DMS53 treated with DMSO at 0.1 percent for 48 hours (cell line): ENCODE measurements at regions not wholly inside any gene's neighbourhood (a gene's known extent, or its start where the extent isn't known, plus 50 kb on each side); places are given as distances from the start of the nearest gene placed in this dataset.

ENCODE experiments used
- DNase-seq: peaks from one replicate; lab custom pipeline; 2025; ENCODE audit not compliant: unreplicated experiment; lab: John Stamatoyannopoulos, UW

DNA sequence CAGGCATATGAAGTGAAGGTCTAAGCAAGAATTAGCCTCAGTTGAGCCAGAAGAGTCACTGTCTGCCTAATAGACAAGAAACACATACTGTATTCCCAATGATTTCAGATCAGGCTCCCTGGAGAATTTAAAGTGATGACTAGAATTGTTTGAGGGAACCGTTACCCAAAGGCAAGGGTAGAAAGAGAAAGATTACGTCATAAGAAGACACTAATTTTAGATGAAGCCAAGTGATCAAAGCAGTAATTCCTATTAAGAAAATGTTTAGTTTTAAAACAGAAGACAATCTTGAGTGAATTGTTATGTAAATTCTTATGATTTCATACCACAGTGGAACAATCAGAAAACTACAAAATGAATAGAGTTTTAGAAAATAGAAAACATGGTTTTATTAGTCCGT, 194.5 kb upstream of the ARSJ start:
- DNase-seq = no peak

DNA sequence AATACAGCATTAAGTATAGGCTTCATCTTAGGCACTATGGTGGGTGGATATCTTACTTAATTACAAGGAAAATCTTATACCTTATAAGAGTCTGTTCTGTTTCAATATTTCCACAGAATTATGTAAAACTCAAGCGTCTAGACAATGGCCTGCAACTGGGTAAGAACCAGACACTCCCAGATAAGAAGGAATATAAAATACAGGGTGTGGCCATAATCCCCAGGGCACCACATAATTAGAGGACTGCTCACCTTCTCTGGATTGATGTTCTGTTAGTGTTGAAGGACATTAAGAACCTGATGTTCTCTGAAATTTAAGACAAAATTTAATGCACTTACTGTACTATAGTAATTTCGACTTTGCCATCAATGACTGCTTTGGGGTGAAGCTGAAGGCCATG, 198.2 kb upstream of the ARSJ start:
- DNase-seq = no peak

DNA sequence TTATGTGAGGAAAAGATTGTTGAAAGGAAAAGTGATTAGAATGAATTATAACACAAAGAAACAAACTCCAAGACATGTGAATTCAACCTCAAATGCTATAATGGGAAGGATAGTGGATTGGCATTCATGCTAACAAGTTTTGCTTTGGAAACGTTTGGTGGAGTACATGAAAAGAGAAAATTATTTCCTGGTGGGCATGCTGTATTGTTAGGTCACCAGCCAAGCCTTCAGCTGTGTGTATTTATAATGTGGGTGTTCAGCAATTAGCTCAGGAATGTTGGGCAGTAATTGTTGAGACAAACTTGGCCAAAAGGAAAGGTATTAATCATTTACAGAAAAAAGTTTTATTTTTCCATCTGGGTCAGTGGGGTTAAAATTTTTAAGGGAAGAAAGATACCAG, 198.9 kb upstream of the ARSJ start:
- no peak for DNase-seq

DNA sequence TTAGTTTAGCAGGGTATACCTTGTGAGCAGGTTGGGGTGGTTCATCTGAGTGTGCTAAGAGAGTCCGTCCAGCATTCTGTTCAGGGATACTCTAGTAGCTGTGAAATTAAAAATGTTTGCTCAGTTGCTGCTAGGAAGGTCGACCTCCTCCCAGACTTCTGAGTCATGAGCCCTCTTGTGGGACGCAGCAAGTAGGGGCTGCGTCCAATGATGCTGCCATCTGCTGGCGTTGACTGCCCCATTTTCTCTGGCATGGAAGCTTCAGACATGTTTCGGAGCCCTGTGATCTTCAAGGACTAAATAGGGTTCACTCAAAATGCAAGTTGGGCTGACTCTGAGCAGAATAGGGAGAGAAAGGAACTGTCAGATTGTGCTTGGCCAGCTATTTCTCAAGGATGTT, 201.0 kb upstream of the ARSJ start:
- no peak for DNase-seq

DNA sequence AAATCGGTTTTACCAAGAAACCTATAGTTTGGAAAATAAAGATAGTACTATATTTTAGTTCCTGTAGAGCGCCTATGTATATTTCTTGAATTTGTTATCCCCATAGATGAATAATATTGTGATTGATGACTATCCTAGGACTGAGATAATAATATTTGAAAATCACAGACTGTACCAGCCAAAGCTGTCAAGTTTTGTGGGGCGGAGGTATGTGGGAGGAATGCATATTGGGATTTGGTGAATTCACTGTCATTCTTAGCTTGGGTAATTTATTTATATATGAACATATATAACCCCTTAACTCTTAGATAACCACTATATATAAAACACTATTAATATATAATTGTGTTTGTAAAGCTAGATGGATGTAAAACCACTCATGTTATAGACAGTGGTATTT, 205.5 kb upstream of the ARSJ start:
- DNase-seq = no peak

DNA sequence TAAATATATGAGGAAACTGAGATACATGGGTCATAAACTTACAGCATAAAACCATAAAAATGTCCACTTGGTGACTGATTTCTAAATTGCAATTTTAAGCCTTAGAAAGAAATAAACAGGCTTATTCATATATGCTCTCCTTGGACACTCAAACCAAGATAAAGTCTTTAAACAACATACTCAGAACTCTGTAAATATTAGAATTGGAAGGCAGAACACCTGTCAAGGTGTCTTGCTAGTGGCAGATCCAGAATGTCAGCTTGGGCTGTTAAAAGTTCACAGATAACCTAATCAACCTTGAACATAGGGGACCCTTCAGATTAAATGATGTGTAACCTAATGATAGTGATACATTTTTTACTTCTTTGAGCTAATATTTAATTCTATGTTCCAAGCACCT, 208.1 kb upstream of the ARSJ start:
- peak; percentile 43 for DNase-seq

DNA sequence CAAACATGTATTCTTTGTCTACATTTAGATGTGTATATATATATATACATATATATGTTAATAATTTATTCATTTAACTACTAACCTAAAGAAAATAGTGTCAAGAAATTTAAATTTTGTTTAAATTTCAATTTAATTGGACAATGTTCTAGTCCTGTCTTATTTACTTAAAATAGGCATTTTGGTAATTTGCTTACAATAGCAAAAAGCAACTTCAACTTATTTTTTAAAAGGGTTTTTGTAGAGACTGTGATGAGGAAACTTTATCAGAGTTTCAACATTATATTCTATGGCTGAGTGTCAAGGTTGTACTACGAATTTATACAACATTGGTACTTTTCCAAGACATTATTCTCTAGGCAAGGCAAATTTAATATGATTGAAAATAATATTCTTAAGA, 212.0 kb upstream of the ARSJ start:
- no peak for DNase-seq

DNA sequence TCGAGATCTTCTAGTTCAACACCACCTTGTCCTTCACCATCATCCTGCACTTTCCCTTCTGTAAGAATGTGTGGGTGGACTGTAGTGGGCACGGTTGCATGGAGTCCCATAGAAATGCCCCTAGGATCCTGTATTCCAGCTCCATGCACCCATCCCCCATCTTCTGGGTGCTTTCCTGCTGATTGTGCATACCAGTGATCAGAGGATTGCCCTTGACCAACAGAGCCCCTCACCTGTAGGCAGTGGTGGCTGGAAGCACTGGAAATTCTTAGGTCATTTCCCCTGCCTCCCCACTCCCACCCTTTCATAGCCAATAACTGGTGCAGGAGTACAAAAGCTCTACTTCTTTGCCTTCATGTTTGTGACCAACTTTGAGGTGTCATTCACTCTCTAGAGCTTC, 213.4 kb upstream of the ARSJ start:
- DNase-seq = no peak

DNA sequence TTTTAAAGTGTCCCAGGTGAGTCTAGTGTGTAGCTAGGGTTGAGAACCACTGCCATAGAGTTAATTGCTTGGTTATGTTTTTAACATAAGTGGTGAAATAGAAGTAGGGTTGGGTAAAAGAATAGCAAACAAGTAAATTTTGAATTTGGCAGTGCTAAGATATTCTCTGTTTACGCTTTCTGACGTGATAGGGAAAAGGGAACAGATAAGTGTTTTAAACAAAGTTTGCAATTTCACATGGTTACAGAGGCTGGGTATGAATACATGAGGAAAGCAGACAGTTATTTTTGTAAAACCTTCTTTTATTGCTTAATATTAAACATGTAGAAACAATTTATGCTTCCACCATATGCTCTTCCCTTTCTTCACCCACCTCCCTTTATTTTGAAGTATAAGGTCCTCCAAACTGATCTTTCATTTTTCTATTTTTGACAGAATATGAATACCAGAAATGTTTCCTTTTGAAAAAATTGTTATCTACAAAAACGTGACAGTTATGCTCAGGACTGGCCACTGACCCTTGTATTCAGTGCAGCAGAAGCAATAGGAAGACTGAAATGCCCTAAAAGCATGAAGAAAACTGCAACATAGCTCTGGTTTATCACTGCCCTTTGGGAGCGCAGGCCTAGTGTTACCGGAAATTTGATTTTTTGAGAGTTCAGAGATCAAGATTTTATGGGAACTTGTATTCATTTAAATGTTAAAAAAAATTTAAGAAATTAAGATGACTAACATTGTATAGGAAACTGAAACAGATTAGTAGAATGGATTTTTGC, 214.4 kb upstream of the ARSJ start:
- no peak for DNase-seq

DNA sequence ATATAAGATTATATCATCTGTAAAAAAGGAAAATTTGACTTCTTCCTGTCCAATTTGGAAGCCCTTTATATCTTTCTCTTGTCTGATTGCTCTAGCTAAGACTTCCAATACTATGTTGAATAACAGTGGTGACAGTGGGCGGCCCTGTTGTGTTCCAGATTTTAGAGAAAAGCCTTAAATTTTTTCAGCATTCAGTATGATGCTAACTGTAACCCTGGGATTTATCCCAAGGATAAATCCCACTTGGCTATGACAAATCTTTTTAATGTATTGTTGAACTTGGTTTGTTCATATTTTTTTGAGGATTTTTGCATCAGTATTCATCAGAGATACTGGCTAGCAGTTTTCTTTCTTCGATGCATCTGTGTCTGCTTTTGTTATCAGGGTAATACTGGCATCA, 217.2 kb upstream of the ARSJ start:
- DNase-seq = no peak

DNA sequence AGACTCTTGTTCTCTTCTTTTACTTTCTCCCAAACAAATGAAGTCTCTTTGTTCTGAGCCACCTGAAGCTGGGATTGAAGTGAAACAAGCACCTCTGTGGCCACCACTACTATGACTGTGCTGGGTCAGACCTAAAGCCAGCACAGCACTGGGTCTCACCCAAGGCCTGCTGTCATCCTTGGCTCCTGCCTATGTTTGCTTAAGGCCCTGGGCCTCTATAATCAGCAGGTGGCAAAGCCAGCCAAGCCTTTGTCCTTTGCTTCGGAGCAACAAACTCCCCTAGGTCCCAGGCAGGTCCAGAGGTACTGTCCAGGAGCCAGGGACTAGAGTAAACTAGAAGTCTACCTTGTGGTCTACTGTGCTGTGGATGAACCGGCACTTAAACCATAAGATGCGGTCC, 220.6 kb upstream of the ARSJ start:
- DNase-seq = no peak

DNA sequence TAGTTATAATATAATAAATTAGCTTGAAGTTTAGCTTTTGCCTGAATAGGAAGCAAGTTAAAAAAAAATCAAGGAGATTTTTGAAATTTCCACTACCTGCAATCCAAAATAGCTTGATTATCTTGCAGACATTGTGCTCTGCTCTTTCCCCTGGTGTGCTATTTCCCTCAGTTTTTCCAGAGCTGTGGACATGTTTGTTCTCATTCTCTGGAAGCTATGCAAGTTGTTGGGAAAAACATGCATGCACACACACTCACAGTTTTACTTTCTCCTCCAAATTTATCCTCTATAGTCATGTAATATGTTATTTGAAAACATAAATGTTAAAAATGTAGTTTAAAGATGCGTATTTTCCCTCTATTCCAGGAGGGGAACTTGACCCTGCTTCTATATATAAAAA, 225.8 kb upstream of the ARSJ start:
- no peak for DNase-seq

DNA sequence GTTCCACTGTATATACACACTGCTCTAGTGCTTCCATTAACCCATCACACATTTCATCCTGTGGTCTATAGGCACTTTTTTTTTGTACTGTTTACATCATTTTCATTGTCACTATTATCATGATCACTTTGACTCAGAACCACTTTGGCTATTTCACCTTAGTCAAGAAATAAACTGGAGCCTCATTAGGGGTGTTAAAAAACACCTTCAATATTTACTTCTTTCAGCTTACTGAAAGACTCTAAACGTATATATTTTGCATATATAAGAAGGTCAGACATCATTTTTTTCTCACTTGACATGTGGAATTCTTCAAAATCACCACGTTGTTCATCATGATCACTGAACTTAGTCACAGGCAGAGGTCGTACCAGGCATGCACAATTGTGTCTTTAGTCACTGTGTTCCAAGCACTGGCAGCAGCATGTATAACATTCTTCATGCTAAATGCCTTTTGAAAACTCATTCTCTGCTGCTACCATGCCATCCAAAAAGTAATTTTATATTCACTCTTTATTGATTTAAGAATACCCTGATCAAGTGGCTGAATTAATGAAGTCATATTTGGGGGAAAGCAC, 229.2 kb upstream of the ARSJ start:
- DNase-seq = no peak

DNA sequence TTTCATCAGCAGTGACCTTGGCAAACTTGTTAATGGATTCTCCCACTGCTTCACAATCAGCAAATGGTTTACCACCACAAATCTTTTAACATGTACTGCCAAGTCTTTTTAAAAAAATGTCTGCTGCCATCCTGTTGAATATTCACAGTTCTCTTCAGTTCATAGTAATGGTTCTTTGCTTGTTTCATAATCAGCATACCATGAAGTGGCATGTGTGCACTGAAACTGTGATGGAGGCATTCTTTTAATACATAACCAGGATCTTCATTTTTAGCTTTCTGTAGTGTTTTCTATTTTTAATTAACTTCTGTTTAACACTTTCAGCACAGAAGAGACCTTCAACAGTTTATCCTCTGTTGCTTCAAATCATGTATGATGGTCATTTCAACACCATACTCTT, 230.1 kb upstream of the ARSJ start:
- DNase-seq = no peak

DNA sequence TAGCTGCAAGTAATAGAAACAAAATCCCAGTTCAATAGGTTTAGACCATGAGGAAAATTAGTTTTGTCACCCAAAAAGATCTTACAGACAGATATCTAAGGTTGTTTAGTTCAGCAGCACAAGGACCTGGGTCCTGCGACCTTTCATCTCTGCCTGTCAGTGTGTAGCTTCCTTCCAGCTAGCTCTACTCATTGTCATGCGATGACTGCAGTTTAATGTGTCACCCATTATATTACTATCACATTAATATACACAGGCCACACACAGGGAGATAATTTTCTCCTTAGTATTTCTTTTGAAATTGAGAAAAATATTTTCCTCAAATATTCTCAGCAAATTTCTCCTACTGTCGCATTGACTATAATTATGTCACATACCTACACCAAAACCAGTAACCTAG, 232.1 kb upstream of the ARSJ start:
- DNase-seq = no peak

DNA sequence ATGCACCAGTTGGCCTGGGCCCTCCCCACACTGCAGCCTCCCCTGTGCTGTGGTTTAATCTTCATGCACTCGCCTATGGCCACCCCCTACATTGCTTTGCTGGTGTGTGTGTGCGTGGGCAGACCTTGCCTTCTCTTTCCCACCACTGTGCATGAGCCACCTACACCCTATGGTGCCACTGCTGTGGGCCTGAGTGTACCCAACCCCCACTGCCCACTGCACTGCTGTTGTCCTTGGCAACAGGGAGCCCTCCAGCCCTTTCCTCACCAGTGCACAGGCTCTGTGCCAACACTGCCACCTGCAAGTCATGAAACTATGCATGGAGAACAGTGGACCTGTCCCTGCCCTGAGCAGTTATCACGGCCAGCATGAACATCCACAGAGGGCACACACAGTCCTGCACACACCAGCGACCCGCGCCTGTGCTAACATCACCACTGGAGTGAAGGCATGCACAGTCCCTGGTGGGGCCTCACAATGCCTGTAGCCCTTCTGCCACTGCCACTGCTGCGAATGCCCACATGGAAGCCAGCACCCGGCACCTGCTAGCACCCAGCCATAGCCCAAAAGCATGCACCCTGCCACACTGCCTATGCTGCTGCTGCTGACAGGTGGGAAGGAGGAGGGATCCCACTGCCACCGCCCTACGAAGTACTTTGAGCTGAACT, 237.8 kb upstream of the ARSJ start:
- no peak for DNase-seq

DNA sequence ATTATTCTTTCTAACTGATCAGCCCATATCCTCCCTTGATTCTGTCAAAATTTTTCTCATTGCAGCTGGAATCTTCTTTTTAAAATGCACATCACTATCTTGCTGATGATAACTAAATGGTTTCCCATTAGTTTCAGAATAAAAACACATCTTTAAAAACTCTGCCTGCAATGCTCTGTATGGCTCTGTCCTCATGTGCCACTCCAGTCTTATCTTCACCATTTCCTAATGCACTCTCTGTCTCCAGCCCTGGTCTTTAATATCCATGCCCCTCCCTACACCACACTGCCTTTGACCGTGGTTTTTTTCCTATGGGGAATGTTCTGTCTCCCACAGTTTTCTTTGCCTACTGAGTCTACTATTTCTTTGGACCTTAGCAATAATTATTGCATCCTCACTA, 244.1 kb upstream of the ARSJ start:
- DNase-seq = no peak

DNA sequence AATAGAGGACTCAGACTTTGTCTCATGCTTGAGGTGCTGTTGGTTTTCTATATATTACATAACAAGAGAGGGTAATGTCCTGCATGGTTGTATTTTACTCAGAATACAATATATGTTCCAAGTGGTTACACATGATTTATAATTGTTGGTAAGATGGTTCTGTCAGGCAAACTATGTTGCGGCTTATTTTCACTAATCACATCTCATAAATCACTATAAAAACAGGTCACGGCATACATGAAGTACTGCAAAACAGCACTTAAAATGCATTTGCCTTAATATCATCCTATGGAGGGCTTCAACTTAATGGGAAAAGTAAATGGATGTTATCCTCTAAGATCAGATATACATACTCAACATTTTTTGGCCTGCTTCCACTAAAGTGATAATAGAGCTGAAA, 246.0 kb upstream of the ARSJ start:
- DNase-seq = no peak

DNA sequence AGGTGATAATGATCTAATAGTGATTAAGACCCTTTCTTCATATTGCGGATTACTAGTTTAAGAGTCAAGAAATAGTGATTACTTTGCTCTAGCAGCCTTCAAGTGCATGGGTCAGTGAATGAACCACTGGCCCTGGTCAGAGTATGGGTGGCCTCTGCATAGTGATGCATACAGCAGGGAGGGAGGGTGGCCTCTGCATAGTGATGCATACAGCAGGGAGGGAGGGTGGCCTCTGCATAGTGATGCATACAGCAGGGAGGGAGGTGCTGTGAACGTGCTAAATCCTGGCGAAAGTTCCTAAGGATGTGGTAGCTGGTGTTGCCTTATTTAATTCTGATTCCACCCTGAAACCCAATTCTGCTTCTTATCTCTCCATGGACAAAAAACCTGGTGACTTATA, 246.7 kb upstream of the ARSJ start:
- DNase-seq = no peak

DNA sequence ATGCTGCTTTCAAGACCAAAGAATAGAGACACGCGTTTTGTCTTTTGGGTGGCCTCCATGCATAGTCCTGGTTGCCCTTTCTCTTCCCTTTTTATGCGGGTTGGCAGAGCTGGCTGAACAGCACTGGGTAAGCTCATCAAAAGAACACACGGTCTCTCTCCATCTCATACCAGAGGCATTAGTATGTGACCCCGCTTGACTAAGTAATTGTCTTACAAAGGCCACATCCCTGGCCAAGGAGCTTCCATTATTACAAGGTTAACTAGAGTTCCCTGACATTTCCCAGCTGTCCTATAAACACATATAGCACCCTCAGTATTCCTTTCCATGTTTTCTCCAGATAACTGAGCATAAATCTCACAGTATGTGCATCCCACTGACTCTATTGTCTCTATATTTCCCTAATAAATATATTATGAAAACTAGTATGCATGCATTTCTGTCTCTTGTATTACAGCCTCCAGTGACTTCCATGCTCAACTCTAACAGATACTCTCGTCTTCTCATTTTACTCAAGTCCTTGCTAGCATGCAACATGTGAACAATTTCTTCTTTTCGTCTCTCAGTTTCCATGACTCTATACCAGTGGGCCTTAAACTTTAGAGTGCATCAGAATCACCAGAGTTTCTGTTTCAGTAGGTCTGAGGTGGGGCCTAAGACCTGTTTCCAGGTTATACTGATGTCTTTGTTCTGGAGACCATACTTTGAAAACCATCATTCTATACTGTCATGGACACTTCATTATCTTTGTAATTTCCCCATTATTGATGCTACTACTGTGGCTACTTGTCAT, 247.7 kb upstream of the ARSJ start:
- no peak for DNase-seq

DNA sequence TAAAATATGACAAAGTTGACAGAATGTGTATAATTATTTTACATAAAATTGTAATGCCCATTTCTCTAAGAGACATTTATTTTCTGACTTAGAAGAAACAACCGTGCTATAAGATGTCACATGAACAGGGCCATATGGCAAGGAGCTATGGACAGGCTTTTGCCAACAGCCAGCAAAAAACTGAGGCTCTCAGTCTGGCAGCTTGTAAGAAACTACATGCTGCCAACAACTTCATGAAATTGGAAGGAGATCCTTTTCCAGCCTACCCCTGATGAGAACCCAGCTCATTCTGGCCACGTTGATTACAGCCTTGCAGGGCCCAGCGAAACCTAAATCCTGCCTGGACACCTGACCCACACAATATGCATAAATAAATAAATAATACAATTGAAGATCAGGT, 250.3 kb upstream of the ARSJ start:
- DNase-seq = no peak
